HL-60 (cell line): ENCODE measurements at regions not wholly inside any gene's neighbourhood (a gene's known extent, or its start where the extent isn't known, plus 50 kb on each side); places are given as distances from the start of the nearest gene placed in this dataset.

Experiments
- CTCF ChIP-seq: IDR thresholded peaks from one replicate; pipeline ENCODE4 v1.5.1; 2011; ENCODE audit warnings: low read length, control low read depth, inconsistent platforms; ENCODE audit not compliant: insufficient read depth
- POLR2AphosphoS5 ChIP-seq: IDR thresholded peaks from 2 replicates; pipeline ENCODE4 v1.6.1; 2012; ENCODE audit warnings: low read depth

GRCh38 chr14:27314231-27314630 lies 716.4 kb upstream of the NOVA1 start:
- TF ChIP-seq CTCF (no peak), POLR2AphosphoS5 (no peak)
